Suprapubic skin (tissue), 4 donors: ENCODE measurements at regions not wholly inside any gene's neighbourhood (a gene's known extent, or its start where the extent isn't known, plus 50 kb on each side); places are given as distances from the start of the nearest gene placed in this dataset.

Experiments used
- DNase-seq, 2 donors: peaks; one replicate each; pipeline ENCODE4 v3.0.0-alpha.2; 2019; ENCODE audit warnings: low spot score in 2 of 2
- H3K27ac ChIP-seq: fragments of 200-600 bp; sonication (generic); one replicate; pipeline ENCODE4 v1.5.1; 2019
- H3K27me3 ChIP-seq: fragments of 200-600 bp; sonication (generic); one replicate; pipeline ENCODE4 v1.5.1; 2019
- H3K36me3 ChIP-seq: fragments of 200-600 bp; sonication (generic); one replicate; pipeline ENCODE4 v1.5.1; 2019
- H3K4me1 ChIP-seq: fragments of 200-600 bp; sonication (generic); one replicate; pipeline ENCODE4 v1.5.1; 2019
- H3K4me3 ChIP-seq: fragments of 200-600 bp; sonication (generic); one replicate; pipeline ENCODE4 v1.5.1; 2019; ENCODE audit warnings: mild to moderate bottlenecking
- H3K9me3 ChIP-seq: fragments of 200-600 bp; sonication (generic); one replicate; pipeline ENCODE4 v1.5.1; 2019
- EP300 ChIP-seq: sonication (generic); formaldehyde crosslinking; IDR thresholded peaks from one replicate; pipeline ENCODE4 v1.6.1; 2017; ENCODE audit warnings: antibody characterized with exemption
- POLR2A ChIP-seq, 2 donors: fragments of 450-650 bp; IDR thresholded peaks; one replicate each; pipeline ENCODE4 v1.6.1; 2017; ENCODE audit warnings: antibody characterized with exemption in 2 of 2, mild to moderate bottlenecking in 2 of 2, moderate library complexity in 2 of 2
- POLR2AphosphoS5 ChIP-seq, 3 donors: sonication (generic); formaldehyde crosslinking; IDR thresholded peaks; one replicate each; pipeline ENCODE4 v1.6.1; 2017; ENCODE audit warnings: antibody characterized with exemption in 3 of 3
- WGBS: methylation state at CpG from one replicate; pipeline ENCODE4 v1.1.5; 2018; 5-methylcytosine and 5-hydroxymethylcytosine counted together
- TF ChIP-seq, protein P1 (sequence below), 2 donors: fragments of 200-600 bp in 1 of 2; fragments of 450-650 bp in 1 of 2; sonication (generic) in 1 of 2; IDR thresholded peaks; one replicate each; pipeline ENCODE4 v1.5.1; 2016 to 2019; ENCODE audit warnings: antibody characterized with exemption in 2 of 2, mild to moderate bottlenecking in 1 of 2, moderate library complexity in 1 of 2

DNA sequence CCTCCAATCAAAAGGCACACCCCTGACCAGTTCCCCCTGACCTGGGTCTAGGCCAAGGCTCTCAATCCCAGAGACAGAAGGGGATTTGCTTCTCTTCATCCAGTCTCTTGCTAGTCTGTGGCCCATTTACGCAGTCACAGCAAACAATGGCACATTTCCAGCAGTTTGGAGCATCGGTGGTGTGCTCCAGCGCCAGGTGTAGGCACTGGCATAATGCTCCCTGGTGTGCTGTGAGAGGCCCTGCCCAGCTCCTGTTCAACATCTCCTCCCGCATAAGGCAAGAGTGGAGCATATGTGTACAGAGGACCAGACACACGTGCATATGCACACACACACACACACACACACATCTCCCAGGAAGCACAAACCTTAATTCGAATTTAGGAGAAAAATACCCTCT lies 79.5 kb upstream of the ERCC6L2 start:
- Histone ChIP-seq H3K4me1 (no peaks in the 10 kb centered on the region), H3K36me3 (no peaks in the 10 kb centered on the region), H3K27me3 (no peaks in the 10 kb centered on the region), H3K4me3 (no peak overlapping the region), H3K27ac (no peak overlapping the region), H3K9me3 (no peaks in the 10 kb centered on the region)
- DNase-seq = no peak
- WGBS = 74% methylated on average over 6 of the region's 6 CpGs
- TF ChIP-seq EP300 (no peak), POLR2AphosphoS5 (IDR thresholded peaks at IDR 0.05) (no peak), POLR2A (IDR thresholded peaks at IDR 0.05) (no peak)
- TF ChIP-seq, protein P1, sequence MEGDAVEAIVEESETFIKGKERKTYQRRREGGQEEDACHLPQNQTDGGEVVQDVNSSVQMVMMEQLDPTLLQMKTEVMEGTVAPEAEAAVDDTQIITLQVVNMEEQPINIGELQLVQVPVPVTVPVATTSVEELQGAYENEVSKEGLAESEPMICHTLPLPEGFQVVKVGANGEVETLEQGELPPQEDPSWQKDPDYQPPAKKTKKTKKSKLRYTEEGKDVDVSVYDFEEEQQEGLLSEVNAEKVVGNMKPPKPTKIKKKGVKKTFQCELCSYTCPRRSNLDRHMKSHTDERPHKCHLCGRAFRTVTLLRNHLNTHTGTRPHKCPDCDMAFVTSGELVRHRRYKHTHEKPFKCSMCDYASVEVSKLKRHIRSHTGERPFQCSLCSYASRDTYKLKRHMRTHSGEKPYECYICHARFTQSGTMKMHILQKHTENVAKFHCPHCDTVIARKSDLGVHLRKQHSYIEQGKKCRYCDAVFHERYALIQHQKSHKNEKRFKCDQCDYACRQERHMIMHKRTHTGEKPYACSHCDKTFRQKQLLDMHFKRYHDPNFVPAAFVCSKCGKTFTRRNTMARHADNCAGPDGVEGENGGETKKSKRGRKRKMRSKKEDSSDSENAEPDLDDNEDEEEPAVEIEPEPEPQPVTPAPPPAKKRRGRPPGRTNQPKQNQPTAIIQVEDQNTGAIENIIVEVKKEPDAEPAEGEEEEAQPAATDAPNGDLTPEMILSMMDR (IDR thresholded peaks at IDR 0.05) = no peak

DNA sequence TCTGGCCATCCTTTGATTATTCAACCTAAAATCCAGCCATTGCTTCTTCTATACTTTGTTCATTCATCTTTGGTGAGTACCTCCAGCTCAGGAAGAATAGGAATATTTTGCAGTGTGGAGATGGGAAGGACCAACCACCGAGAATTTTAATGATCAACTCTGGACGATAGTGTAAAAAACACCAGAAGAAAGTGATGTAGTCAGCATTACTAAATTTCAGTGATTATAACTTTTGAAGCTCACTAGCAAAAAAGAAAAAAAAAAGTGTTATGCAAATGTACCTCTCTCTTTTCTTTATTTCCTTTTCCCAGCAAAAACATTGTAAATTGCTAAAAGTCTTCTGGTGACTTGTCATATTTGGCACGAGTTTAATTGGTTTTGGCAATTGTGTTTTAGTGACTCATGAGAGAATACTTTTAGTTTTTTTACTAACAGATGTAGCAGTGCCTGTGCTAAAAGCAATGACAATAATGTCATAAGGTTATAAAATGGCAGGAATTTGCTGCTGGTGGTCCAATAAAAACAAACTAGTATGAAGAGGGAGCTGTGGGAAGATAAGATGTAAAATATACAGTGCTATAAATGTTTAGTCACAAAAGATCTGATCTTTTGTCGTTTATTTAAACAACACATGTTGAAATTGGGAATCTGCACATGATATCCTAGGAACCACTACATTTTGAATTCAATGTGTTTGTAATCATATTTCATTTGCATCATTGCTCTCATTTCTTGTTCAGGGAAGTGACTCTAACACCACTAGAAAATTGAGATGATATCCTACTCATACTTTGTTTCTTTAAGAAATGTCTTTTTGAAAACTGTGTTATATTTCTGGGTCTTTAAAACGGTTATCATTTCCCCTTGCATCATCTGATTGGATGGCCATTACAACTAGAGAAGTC lies 81.3 kb upstream of the ERCC6L2 start:
- WGBS = 25% methylated on average over 5 of the region's 5 CpGs
- H3K4me3 ChIP-seq = no peak overlapping the region
- H3K27me3 ChIP-seq = no peaks in the 10 kb centered on the region
- no peak overlapping the region for H3K27ac ChIP-seq
- TF ChIP-seq, protein P1 (IDR thresholded peaks at IDR 0.05) = no peak
- TF ChIP-seq POLR2AphosphoS5 (IDR thresholded peaks at IDR 0.05) (no peak), EP300 (no peak), POLR2A (IDR thresholded peaks at IDR 0.05) (no peak)
- H3K36me3 ChIP-seq = no peaks in the 10 kb centered on the region
- H3K9me3 ChIP-seq = no peaks in the 10 kb centered on the region
- H3K4me1 ChIP-seq = no peaks in the 10 kb centered on the region
- no peak for DNase-seq

DNA sequence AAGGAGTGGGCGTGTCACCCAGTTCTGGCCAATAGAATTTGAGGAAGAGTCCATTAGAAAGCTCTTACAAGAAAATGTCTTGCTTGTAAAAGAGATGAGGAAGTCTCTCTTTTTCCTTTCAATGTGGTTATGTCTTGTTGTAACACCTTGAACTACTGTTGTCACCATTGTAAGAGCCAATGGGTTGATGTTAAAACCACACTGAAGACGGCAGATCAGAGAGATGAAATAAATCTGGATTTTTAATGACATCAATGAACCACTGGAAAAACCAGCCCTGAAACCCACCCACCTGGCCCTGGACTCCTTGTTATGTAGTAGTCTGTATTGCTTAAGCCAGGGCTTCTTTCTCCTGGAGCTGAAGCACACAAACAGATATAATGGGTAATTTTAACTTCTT lies 83.8 kb upstream of the ERCC6L2 start:
- 79% methylated on average over 2 of the region's 2 CpGs for WGBS
- no peaks in the 10 kb centered on the region for H3K4me1 ChIP-seq
- no peaks in the 10 kb centered on the region for H3K9me3 ChIP-seq
- no peak for DNase-seq
- no peaks in the 10 kb centered on the region for H3K36me3 ChIP-seq
- no peak overlapping the region for H3K27ac ChIP-seq
- H3K27me3 ChIP-seq = no peaks in the 10 kb centered on the region
- no peak overlapping the region for H3K4me3 ChIP-seq
- TF ChIP-seq POLR2AphosphoS5 (IDR thresholded peaks at IDR 0.05) (no peak), POLR2A (IDR thresholded peaks at IDR 0.05) (no peak), EP300 (no peak)
- TF ChIP-seq, protein P1 (IDR thresholded peaks at IDR 0.05) = no peak

DNA sequence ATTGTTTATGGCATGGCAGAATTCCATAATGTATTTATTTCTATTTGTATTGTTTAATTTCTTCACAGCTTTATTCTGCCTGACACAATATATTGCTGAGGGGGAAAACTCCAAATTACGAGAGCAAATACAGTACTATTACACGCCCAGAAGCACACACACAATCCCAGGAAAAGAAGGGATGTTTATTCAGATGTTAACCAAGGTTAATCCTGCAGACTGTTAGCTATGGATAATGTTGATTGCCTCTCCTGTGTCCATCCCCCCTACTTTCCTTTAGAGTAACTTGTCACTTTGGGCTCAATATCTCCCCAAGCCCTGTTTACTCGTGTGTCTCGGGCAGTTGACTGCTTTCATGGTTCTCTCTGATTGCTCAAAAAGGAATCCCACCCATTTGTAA lies 84.2 kb upstream of the ERCC6L2 start:
- Histone ChIP-seq H3K27ac (no peak overlapping the region), H3K4me1 (no peaks in the 10 kb centered on the region), H3K4me3 (no peak overlapping the region), H3K9me3 (no peaks in the 10 kb centered on the region), H3K27me3 (no peaks in the 10 kb centered on the region), H3K36me3 (no peaks in the 10 kb centered on the region)
- TF ChIP-seq EP300 = no peak
- no peak for TF ChIP-seq POLR2AphosphoS5 (IDR thresholded peaks at IDR 0.05)
- TF ChIP-seq POLR2A (IDR thresholded peaks at IDR 0.05) = no peak
- TF ChIP-seq, protein P1 (IDR thresholded peaks at IDR 0.05) = no peak
- no peak for DNase-seq
- 79% methylated on average over 4 of the region's 4 CpGs for WGBS

DNA sequence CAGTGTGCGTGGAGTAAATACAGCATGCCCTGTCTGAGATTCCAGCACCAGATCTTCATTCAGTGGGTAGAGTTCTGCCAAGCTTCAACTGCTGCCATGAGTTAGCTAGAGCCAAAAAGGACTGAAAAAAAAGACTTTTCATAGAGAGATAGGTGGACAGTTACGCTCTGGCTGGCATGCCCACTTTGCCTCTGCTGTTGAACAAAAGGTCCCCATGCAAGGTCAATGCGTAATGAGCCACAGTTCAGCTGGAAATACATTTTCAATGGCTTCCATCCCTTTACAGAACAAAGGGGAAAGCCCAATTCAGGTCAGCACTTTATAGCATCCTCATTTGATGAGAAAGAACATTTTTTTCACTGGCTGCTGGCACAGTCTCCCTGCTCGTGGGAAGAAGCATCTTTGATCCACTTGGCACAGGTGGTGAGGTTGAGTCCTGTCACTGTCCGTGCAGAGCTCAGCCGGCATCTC lies 86.9 kb upstream of the ERCC6L2 start:
- TF ChIP-seq, protein P1 (IDR thresholded peaks at IDR 0.05) = no peak
- TF ChIP-seq POLR2A (IDR thresholded peaks at IDR 0.05) (no peak), POLR2AphosphoS5 (IDR thresholded peaks at IDR 0.05) (no peak), EP300 (no peak)
- no peaks in the 10 kb centered on the region for H3K4me1 ChIP-seq
- H3K4me3 ChIP-seq = no peak overlapping the region
- 61% methylated on average over 6 of the region's 6 CpGs for WGBS
- no peak for DNase-seq
- no peaks in the 10 kb centered on the region for H3K36me3 ChIP-seq
- H3K27ac ChIP-seq = no peak overlapping the region
- no peaks in the 10 kb centered on the region for H3K9me3 ChIP-seq
- H3K27me3 ChIP-seq = peaks cover 3% of the 10 kb centered on the region
